Type B pancreatic cell (in vitro differentiated cells): ENCODE measurements at regions not wholly inside any gene's neighbourhood (a gene's known extent, or its start where the extent isn't known, plus 50 kb on each side); places are given as distances from the start of the nearest gene placed in this dataset.

Experiments used
- DNase-seq: peaks from one replicate; pipeline ENCODE4 v3.0.0; 2021; ENCODE audit warnings: mixed read lengths; ENCODE audit not compliant: unreplicated experiment; ENCODE audit errors: extremely low spot score
- H3K27ac Mint-ChIP-seq: 2 replicates; pipeline ENCODE4 v1.8.0; 2021; ENCODE audit warnings: mild to moderate bottlenecking, mixed read lengths
- H3K27me3 Mint-ChIP-seq: 2 replicates; pipeline ENCODE4 v1.8.0; 2021; ENCODE audit warnings: mixed read lengths
- H3K36me3 Mint-ChIP-seq: 2 replicates; pipeline ENCODE4 v1.8.0; 2021; ENCODE audit warnings: mixed read lengths
- H3K4me1 Mint-ChIP-seq: one replicate; pipeline ENCODE4 v1.8.0; 2021; ENCODE audit warnings: mixed read lengths; ENCODE audit not compliant: unreplicated experiment
- H3K4me3 Mint-ChIP-seq: 2 replicates; pipeline ENCODE4 v1.8.0; 2021; ENCODE audit warnings: mild to moderate bottlenecking, mixed read lengths
- H3K9me3 Mint-ChIP-seq: 2 replicates; pipeline ENCODE4 v1.8.0; 2021; ENCODE audit warnings: mixed read lengths
- TF ChIP-seq, protein P1 (sequence below): fragments of 200-600 bp; sonication (generic); conservative IDR thresholded peaks from 2 replicates; pipeline ENCODE4 v1.5.0; 2021; ENCODE audit warnings: antibody characterized with exemption, mild to moderate bottlenecking

DNA sequence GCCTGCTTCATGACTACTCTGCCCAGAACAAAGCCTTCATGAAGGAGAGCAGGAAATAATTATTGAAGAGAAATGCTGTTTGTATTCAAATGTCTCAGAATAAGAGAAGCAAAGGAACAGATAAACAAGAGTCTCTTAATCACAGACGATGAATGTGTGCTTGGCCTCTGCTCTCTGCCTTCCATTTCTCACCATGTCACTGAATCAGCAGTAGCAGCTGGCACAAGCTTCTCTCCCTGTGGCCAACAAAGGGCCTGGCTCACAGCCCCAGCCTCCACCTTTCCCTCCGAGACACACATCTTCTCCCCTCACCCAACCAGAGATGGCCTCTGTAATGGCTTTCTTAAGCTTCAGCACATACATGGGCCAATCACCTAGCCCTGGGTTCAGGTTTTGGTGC lies 128.1 kb upstream of the SLIT3 start:
- H3K27me3 Mint-ChIP-seq: no peaks in the 10 kb centered on the region
- no peak overlapping the region for H3K4me3 Mint-ChIP-seq
- H3K4me1 Mint-ChIP-seq: peaks cover 17% of the 10 kb centered on the region
- no peaks in the 10 kb centered on the region for H3K36me3 Mint-ChIP-seq
- TF ChIP-seq, protein P1, sequence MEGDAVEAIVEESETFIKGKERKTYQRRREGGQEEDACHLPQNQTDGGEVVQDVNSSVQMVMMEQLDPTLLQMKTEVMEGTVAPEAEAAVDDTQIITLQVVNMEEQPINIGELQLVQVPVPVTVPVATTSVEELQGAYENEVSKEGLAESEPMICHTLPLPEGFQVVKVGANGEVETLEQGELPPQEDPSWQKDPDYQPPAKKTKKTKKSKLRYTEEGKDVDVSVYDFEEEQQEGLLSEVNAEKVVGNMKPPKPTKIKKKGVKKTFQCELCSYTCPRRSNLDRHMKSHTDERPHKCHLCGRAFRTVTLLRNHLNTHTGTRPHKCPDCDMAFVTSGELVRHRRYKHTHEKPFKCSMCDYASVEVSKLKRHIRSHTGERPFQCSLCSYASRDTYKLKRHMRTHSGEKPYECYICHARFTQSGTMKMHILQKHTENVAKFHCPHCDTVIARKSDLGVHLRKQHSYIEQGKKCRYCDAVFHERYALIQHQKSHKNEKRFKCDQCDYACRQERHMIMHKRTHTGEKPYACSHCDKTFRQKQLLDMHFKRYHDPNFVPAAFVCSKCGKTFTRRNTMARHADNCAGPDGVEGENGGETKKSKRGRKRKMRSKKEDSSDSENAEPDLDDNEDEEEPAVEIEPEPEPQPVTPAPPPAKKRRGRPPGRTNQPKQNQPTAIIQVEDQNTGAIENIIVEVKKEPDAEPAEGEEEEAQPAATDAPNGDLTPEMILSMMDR: no peak
- no peaks in the 10 kb centered on the region for H3K9me3 Mint-ChIP-seq
- H3K27ac Mint-ChIP-seq: no peak overlapping the region
- DNase-seq: no peak

DNA sequence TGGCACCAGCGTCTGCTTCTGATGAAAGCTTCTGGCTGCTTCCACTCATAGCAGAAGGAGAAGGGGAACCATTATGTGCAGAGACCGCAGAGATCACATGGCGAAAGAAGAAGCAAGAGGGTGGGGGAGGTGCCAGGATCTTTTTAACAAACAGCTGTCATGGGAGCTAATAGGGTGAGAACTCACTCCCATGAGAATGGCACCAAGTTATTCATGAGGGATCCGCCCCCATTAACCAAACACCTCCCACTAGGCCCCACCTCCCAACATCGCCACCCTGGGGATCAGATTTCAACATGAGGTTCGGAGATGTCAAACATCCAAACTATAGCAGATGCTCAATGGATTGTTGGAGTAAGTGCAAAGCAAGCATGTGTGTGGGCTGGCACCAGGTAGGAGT lies 125.8 kb upstream of the SLIT3 start:
- H3K27me3 Mint-ChIP-seq: no peaks in the 10 kb centered on the region
- no peak overlapping the region for H3K27ac Mint-ChIP-seq
- no peaks in the 10 kb centered on the region for H3K36me3 Mint-ChIP-seq
- H3K4me3 Mint-ChIP-seq: no peak overlapping the region
- peaks cover 6% of the 10 kb centered on the region for H3K4me1 Mint-ChIP-seq
- H3K9me3 Mint-ChIP-seq: no peaks in the 10 kb centered on the region
- TF ChIP-seq, protein P1: no peak
- DNase-seq: no peak

DNA sequence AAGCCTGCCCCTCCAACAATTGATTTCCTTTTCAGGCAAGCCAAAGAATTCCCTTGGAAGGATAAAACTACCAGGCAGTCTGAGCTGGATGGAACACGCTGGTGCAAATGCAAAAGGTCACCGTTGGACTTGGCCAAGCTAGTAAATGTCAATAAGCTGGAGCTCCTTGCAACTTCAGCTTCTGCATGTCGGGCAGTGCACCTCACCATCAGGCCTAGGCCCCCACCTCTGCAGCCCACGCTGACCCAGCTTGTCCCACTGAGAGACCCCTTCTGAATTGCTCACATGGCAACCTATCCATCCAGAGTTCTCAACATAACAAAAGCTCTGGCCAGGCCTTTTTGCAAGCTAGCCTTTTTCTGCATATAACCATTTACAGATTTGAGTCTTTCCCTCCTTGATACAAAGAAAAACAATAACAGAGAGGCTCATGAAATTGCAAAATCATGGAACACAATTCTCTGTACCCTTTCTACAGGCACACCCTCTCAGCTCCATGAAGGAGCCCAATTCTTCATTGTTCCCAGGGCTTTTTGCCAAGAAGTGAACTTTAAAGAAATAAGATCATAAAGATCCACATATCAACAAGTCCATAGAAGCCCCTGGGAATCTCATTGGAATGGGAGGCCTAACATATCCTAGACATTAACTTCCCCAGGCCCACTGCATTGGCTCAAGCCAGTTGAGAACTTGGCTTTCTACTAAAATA lies 123.9 kb upstream of the SLIT3 start:
- no peak for DNase-seq
- Mint-ChIP-seq H3K27me3 (peaks cover 2% of the 10 kb centered on the region), H3K36me3 (no peaks in the 10 kb centered on the region), H3K4me1 (peaks cover 6% of the 10 kb centered on the region), H3K4me3 (no peak overlapping the region), H3K27ac (no peak overlapping the region), H3K9me3 (no peaks in the 10 kb centered on the region)
- TF ChIP-seq, protein P1: no peak

DNA sequence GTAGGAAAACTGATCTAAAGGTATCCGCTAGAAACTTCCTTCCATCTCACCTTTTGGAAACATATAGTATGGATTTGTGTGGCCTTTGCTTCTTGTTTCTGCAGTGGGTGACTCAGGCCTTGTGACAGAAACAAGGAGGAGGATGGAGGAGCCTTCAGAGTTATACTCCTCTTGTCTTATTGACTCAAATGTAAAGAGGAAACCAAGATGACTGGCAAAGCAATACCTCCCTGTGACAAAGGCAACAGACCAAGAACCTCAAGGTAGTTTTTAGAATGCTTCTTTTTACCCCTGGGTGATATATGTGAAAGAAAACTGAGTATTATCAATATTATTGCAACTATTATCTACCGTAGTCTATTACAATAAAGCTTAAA lies 123.3 kb upstream of the SLIT3 start:
- TF ChIP-seq, protein P1: no peak

DNA sequence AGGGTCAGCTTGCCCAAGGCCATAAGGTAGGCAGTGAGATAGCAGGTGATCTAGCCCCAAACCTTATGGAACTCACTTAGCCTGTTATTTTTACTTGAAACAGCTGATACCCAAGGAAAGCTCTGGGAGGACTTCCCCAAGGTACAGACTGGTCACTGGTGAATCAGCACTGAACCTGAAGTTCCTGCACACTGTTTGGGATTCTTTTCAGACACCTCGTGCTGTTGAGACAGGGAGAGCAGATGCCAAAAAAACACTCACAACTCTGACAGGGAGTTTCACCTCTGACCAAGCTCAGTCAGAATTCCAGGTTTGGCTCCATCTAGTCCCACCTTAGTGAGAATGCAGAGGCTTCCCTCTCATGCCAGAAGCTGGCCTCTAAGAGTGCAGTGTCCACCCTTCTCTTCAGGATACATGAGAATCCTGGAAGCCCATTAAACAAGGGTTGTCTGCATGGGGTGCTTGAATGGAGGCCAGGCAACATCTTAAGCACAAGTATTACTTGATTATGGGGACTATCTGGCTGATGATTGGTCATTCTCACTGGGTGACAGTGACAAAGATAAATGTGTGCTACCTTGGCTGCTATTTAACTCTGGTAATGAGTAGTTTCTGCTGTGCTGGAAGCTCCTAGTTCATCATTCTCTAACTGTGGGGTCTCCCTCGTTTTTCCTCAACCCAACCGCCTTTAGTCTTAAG lies 122.8 kb upstream of the SLIT3 start:
- no peak for DNase-seq
- peaks cover 3% of the 10 kb centered on the region for H3K27me3 Mint-ChIP-seq
- TF ChIP-seq, protein P1: no peak
- peaks cover 6% of the 10 kb centered on the region for H3K4me1 Mint-ChIP-seq
- H3K36me3 Mint-ChIP-seq: no peaks in the 10 kb centered on the region
- no peak overlapping the region for H3K27ac Mint-ChIP-seq
- H3K9me3 Mint-ChIP-seq: no peaks in the 10 kb centered on the region
- no peak overlapping the region for H3K4me3 Mint-ChIP-seq

More for the DNA sequence above, 123.3 kb upstream of the SLIT3 start:
- DNase-seq: no peak
- Mint-ChIP-seq H3K36me3 (no peaks in the 10 kb centered on the region), H3K9me3 (no peaks in the 10 kb centered on the region), H3K27me3 (peaks cover 3% of the 10 kb centered on the region), H3K27ac (no peak overlapping the region), H3K4me3 (no peak overlapping the region), H3K4me1 (peaks cover 6% of the 10 kb centered on the region)
